GM21786 (cell line): ENCODE measurements at regions not wholly inside any gene's neighbourhood (a gene's known extent, or its start where the extent isn't known, plus 50 kb on each side); places are given as distances from the start of the nearest gene placed in this dataset.

Experiments
- ATAC-seq: cut with Tn5 transposase; IDR thresholded peaks from one replicate; pipeline ENCODE4 v1.9.1; 2021; ENCODE audit not compliant: unreplicated experiment

- peak; percentile 80 for ATAC-seq
Measured at GRCh38 chr12:92208613-92209121, 63.0 kb upstream of the BTG1 start.

GRCh38 chr12:92206596-92206995 is 61.0 kb upstream of the BTG1 start:
- no peak for ATAC-seq

- no peak for ATAC-seq
Measured at GRCh38 chr12:92206011-92206410, 60.4 kb upstream of the BTG1 start.

GRCh38 chr12:92199819-92200576 is 54.4 kb upstream of the BTG1 start:
- no peak for ATAC-seq

GRCh38 chr12:92197815-92198214 is 52.2 kb upstream of the BTG1 start:
- ATAC-seq, result no peak

- no peak for ATAC-seq
Measured at GRCh38 chr12:92196368-92196767, 50.7 kb upstream of the BTG1 start.
